Body of pancreas (tissue), 4 donors: ENCODE measurements at regions not wholly inside any gene's neighbourhood (a gene's known extent, or its start where the extent isn't known, plus 50 kb on each side); places are given as distances from the start of the nearest gene placed in this dataset.
"Not testable (repeated sequence)": the region's sequence is repeated elsewhere in the genome, so short reads cannot be mapped to it uniquely, and the experiment has no call there.

Source experiments
- ATAC-seq: fragments of 150-250 bp; one replicate; pipeline ENCODE4 v1.9.1; 2016
- DNase-seq, 4 donors: peaks; one replicate each; pipeline ENCODE4 v3.0.0-alpha.2; 2019
- H3K27ac ChIP-seq, 4 donors: fragments of 200-600 bp; sonication (generic); 1 replicate in 3 of 4; 2 replicates in 1 of 4; pipeline versions ENCODE4 v1.5.1 to v1.6.1; 2016 to 2019; ENCODE audit warnings: mild to moderate bottlenecking in 1 of 4, mixed read lengths in 1 of 4, moderate library complexity in 1 of 4
- H3K27me3 ChIP-seq, 2 donors: fragments of 200-600 bp; sonication (generic); one replicate each; pipeline ENCODE4 v1.6.0; 2016; ENCODE audit warnings: mild to moderate bottlenecking in 1 of 2
- H3K36me3 ChIP-seq, 2 donors: fragments of 200-600 bp; sonication (generic); replicated peaks in 1 of 2; 2 replicates each; pipeline ENCODE4 v1.5.1; 2016; ENCODE audit warnings: low read depth in 2 of 2; ENCODE audit not compliant: insufficient read depth in 1 of 2
- H3K4me1 ChIP-seq: fragments of 200-600 bp; sonication (generic); one replicate; pipeline ENCODE4 v1.6.0; 2016
- H3K4me3 ChIP-seq, 2 donors: fragments of 200-600 bp; sonication (generic); 1 replicate in 1 of 2; 2 replicates in 1 of 2; pipeline ENCODE4 v1.5.1; 2016 to 2019
- H3K9me3 ChIP-seq, 3 donors: fragments of 200-600 bp; sonication (generic); 1 replicate in 2 of 3; 2 replicates in 1 of 3; pipeline ENCODE4 v1.5.1; 2016
- POLR2A ChIP-seq, 3 donors: fragments of 450-650 bp; IDR thresholded peaks; one replicate each; pipeline ENCODE4 v1.6.1; 2016; ENCODE audit warnings: antibody characterized with exemption in 3 of 3, mild to moderate bottlenecking in 2 of 3
- WGBS, 2 donors: methylation state at CpG; one replicate each; pipeline ENCODE4 v1.1.5; 2017; 5-methylcytosine and 5-hydroxymethylcytosine counted together
- intact Hi-C: fragments of 100-400 bp; cut with DNase I; formaldehyde crosslinking; loops from one replicate; pipeline ENCODE4 v1.15.1; 2023
- TF ChIP-seq, protein P1 (sequence below), 7 experiments: fragments of 450-650 bp in 4 of 7; fragments of 200-600 bp in 3 of 7; sonication (generic) in 3 of 7; IDR thresholded peaks; one replicate each; pipeline ENCODE4 v1.5.1; 2016 to 2019; ENCODE audit warnings: antibody characterized with exemption in 7 of 7

DNA sequence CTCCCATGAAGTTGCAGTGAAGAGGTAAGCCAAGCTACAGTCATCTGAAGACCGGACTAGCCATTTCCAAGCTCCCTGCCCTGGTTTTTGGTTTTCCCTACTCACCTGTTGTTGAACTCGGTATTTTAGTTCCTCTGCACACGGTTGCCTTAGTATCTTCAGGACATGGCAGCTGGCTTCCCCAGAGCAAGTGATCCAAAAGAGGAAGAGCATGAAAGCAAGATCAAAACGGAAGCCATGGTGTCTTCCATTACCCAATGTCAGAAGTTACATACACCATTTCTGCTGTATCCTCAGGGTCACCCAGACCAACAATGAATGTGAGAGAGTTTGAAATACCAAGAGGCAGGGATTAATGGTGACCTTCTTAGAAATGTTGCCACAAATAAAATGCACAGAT, 276.6 kb upstream of the CNR1 start:
- no peaks in the 10 kb centered on the region for H3K4me1 ChIP-seq
- H3K27me3 ChIP-seq, result no peaks in the 10 kb centered on the region
- no peak for TF ChIP-seq POLR2A (IDR thresholded peaks at IDR 0.05)
- TF ChIP-seq, protein P1, sequence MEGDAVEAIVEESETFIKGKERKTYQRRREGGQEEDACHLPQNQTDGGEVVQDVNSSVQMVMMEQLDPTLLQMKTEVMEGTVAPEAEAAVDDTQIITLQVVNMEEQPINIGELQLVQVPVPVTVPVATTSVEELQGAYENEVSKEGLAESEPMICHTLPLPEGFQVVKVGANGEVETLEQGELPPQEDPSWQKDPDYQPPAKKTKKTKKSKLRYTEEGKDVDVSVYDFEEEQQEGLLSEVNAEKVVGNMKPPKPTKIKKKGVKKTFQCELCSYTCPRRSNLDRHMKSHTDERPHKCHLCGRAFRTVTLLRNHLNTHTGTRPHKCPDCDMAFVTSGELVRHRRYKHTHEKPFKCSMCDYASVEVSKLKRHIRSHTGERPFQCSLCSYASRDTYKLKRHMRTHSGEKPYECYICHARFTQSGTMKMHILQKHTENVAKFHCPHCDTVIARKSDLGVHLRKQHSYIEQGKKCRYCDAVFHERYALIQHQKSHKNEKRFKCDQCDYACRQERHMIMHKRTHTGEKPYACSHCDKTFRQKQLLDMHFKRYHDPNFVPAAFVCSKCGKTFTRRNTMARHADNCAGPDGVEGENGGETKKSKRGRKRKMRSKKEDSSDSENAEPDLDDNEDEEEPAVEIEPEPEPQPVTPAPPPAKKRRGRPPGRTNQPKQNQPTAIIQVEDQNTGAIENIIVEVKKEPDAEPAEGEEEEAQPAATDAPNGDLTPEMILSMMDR (IDR thresholded peaks at IDR 0.05), result no peak
- peak in 1 of 4 donors; percentile 14 for DNase-seq
- H3K4me3 ChIP-seq, result no peak overlapping the region
- H3K36me3 ChIP-seq, result no peaks in the 10 kb centered on the region
- 55 to 67% methylated on average over 4 of the region's 4 CpGs for WGBS, 2 donors
- no peaks in the 10 kb centered on the region for H3K9me3 ChIP-seq
- no peak overlapping the region for H3K27ac ChIP-seq
- intact Hi-C loops, result no loop called here
- no peak for ATAC-seq

DNA sequence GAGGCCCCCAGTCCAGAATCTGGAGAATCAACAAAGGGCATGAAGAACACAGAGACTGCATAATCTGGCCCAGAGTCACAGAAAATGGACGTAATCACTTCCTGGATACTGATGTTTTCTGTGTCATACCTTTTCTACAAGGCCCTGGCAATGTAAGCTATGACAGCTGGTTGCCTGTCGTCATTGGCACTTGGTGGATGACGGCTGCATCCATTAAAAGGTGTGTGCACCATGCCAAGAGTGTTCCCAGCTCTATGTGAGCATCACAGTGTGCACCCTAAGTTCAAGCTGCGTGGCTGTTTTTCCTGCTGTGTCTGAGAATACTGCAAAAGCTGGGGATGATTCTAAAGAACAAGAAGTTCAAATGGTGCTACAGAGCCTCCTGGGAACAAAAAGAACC, 275.2 kb upstream of the CNR1 start:
- no peak for DNase-seq
- 45 to 48% methylated on average over 4 of the region's 4 CpGs for WGBS, 2 donors

DNA sequence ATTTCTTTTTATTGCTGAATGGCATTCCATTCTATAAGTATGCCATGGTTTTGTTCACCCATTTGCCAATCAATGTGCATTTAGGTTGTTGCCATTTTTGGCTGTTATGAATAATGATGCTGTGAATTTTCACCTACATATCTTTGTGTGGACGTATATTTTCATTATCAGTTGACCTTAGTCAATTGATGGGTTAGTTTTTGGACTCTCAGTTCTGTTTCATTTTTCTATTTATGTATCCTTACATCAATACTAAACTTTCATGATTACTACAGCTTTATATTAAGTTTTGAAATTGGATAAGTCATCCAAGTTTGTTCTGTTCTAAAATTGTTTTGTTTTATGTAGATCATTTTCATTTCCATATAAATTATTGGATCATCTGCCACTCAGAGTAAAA, 261.9 kb upstream of the CNR1 start:
- ATAC-seq, result no peak
- WGBS, 2 donors, result 44 to 56% methylated on average over 1 of the region's 1 CpG

More for the DNA sequence above, 275.2 kb upstream of the CNR1 start:
- no peaks in the 10 kb centered on the region for H3K9me3 ChIP-seq
- H3K27me3 ChIP-seq, result no peaks in the 10 kb centered on the region
- no peaks in the 10 kb centered on the region for H3K4me1 ChIP-seq
- no peak overlapping the region for H3K27ac ChIP-seq
- TF ChIP-seq, protein P1 (IDR thresholded peaks at IDR 0.05), result no peak
- TF ChIP-seq POLR2A (IDR thresholded peaks at IDR 0.05), result no peak
- H3K36me3 ChIP-seq, result no peaks in the 10 kb centered on the region
- intact Hi-C loops, result no loop called here
- no peak for ATAC-seq
- no peak overlapping the region for H3K4me3 ChIP-seq

DNA sequence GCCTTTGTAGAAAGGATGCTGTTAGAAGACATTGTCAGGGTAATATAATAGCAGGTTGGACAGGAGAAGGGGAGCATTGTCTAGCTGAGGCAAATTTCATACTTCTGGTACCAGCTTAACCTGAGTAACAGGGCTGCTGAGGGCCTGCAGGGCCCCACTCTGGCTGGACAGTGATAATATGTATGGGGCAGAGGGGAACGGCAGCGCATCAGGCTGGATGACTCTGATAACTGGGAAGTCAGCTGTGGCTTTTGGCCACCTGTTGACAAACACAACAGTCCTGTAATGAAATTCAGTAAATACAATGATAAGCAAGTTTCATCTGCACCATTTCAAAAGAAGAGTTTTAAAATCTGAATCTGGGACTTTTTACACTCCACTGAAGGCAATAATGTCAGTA, 259.9 kb upstream of the CNR1 start:
- no peak overlapping the region for H3K4me3 ChIP-seq
- intact Hi-C loops, result no loop called here
- H3K27ac ChIP-seq, result no peak overlapping the region
- no peaks in the 10 kb centered on the region for H3K9me3 ChIP-seq
- no peaks in the 10 kb centered on the region for H3K36me3 ChIP-seq
- H3K27me3 ChIP-seq, result no peaks in the 10 kb centered on the region
- DNase-seq (no peak), ATAC-seq (no peak)
- TF ChIP-seq, protein P1 (IDR thresholded peaks at IDR 0.05), result no peak
- TF ChIP-seq POLR2A (IDR thresholded peaks at IDR 0.05), result no peak
- H3K4me1 ChIP-seq, result no peaks in the 10 kb centered on the region
- 73 to 79% methylated on average over 2 of the region's 2 CpGs for WGBS, 2 donors

More for the DNA sequence above, 261.9 kb upstream of the CNR1 start:
- Histone ChIP-seq H3K4me3 (no peak overlapping the region), H3K27ac (no peak overlapping the region), H3K36me3 (no peaks in the 10 kb centered on the region), H3K4me1 (no peaks in the 10 kb centered on the region), H3K27me3 (no peaks in the 10 kb centered on the region), H3K9me3 (no peaks in the 10 kb centered on the region)
- DNase-seq, result no peak
- intact Hi-C loops, result no loop called here
- TF ChIP-seq POLR2A (IDR thresholded peaks at IDR 0.05), result no peak
- TF ChIP-seq, protein P1 (IDR thresholded peaks at IDR 0.05), result no peak

DNA sequence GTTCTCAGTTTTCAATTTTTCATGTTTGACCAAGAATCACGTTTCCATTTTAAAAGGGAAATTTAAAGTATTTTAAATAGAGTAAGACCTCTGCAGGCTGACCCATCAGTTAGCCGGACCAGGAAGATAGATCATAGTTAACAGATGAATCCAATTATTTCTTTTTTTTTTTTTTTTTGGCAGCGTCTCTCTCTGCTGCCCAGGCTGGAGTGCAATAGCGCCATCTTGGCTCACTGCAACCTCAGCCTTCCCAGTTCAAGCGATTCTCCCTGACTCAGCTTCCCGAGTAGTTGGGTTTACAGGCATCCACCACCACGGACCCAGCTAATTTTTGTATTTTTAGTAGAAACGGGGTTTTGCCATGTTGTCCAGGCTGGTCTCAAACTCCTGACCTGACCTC, 256.7 kb upstream of the CNR1 start:
- ATAC-seq, result no peak
- no peaks in the 10 kb centered on the region for H3K9me3 ChIP-seq
- no peak for DNase-seq
- no peak overlapping the region for H3K27ac ChIP-seq
- intact Hi-C loops, result no loop called here
- TF ChIP-seq, protein P1 (IDR thresholded peaks at IDR 0.05), result no peak
- no peak for TF ChIP-seq POLR2A (IDR thresholded peaks at IDR 0.05)
- no peak overlapping the region for H3K4me3 ChIP-seq
- H3K27me3 ChIP-seq, result no peaks in the 10 kb centered on the region
- no peaks in the 10 kb centered on the region for H3K4me1 ChIP-seq
- H3K36me3 ChIP-seq, result no peaks in the 10 kb centered on the region
- WGBS, 2 donors, result 66 to 71% methylated on average over 8 of the region's 8 CpGs

DNA sequence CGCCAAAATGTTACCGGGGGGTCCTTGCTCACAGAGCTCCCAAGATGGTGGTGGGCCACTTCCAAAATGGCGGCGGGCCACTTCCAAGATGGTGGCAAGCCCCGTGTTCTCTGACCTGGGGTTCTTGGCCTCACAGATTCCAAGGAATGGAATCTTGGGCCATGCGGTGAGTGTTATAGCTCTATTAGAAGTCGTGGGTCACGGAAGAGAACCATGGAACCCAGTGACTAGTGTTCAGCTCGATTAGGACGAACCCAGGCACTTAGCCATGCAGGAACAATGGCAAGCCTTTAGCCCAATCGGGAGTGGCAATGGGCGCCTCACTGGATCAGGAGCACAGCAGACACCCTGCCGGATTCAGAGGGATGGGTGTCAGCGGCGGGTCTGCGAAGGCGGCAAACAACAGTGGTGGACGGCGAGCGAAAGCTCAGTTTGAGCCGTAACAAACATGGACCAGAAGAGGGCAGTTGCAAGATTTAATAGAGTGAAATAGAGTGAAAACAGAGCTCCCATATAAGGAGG, 254.9 kb upstream of the CNR1 start:
- ATAC-seq, H3K4me1 ChIP-seq, H3K27ac ChIP-seq, H3K36me3 ChIP-seq, H3K9me3 ChIP-seq, DNase-seq, intact Hi-C loops, H3K27me3 ChIP-seq, H3K4me3 ChIP-seq: not testable (repeated sequence)
- WGBS, 2 donors, result 86 to 88% methylated on average over 21 of the region's 21 CpGs

DNA sequence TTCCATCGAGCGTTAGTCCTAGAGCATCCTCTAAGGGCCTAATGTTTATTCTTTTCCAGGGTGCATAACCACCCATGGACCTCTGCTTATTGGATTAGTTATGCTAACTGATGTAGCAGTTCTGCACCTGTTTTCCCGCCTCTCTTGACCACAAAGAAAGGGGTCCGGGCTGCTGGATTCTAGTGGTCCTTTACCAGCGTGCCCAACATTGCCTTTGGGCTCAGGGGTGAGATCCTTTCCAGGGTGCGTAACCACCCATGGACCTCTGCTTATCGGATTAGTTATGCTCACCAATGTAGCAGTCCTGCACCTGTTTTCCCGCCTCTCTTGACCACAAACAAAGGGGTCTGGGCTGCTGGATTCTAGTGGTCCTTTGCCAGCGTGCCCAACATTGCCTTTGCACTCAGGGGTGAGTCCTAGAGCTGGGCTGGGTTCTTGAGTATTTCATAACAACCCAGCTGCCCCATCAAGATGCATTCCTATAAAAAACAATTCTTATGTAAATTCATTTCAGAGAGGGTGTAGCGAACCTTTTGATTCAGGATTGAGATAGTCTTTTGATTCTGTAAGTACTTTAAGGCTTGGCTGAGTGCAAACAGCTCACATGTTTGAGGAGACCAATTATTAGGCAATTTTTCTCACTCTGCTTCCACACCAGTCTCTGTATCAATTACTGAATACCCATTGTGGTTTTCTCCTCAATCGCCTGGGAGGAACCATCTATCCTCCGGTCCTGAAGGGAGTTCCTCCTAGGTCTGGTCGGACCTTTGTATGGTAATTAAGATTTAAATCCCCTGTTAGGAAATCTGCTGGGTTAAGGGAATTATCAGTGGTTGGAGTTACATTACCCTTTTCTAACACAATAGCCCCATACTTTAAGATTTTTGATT, 253.0 kb upstream of the CNR1 start:
- 58% methylated on average over 13 of the region's 13 CpGs for WGBS, 2 donors
- not testable (repeated sequence) for ATAC-seq, H3K27ac ChIP-seq

More for the DNA sequence above, 253.0 kb upstream of the CNR1 start:
- H3K36me3 ChIP-seq, H3K27me3 ChIP-seq, intact Hi-C loops, H3K9me3 ChIP-seq, H3K4me3 ChIP-seq, H3K4me1 ChIP-seq, DNase-seq: not testable (repeated sequence)
